ENCODE measurements at regions not wholly inside any gene's neighbourhood (a gene's known extent, or its start where the extent isn't known, plus 50 kb on each side); places are given as distances from the start of the nearest gene placed in this dataset.

DNA sequence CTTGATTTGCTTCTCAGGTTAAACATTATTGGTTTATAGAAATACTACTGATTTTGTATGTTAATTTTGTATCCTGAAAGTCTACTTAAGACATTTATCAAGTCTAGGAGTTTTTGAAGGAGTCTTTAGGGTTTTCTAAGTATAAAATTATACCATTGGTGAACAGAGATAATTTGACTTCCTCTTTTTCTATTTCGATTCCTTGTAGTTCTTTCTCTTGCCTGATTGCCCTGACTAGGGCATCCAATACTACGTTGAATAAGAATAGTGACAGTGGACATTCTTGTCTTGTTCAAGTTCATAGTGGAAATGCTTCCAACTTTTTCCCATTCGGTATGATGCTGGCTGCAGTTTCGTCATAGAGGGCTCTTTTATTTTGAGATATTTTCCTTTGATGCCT lies 807.5 kb upstream of the SLC10A2 start:
- ChIA-PET CTCF (no interaction called here), POLR2A (no interaction called here), RAD21 (ENCODE audit: low non-redundant PET in 1 of 2, low total read pairs in 2 of 2, uncharacterized antibody in 2 of 2, unreplicated experiment in 2 of 2) (no interaction called here)
- BruUV-seq (replicated peaks), result no TSS peak
- no peaks in the 10 kb centered on the region for H3K9me3 ChIP-seq (ENCODE audit: control insufficient read depth in 1 of 2, insufficient read depth in 1 of 2, low read depth in 1 of 2, low read length in 2 of 2)
- no peaks in the 10 kb centered on the region for H3K9me2 ChIP-seq (ENCODE audit: insufficient read depth)
- no peaks in the 10 kb centered on the region for H3K79me2 ChIP-seq (ENCODE audit: insufficient read depth, low read length)
- no peak overlapping the region for H3K4me2 ChIP-seq (ENCODE audit: low read length)
- H3K4me1 ChIP-seq (ENCODE audit: control insufficient read depth in 1 of 2, insufficient read depth in 2 of 2, low read length in 2 of 2), result no peaks in the 10 kb centered on the region
- TF ChIP-seq CEBPB (IDR thresholded peaks at IDR 0.05; ENCODE audit: low read depth) (no peak), EZH2phosphoT487 (IDR thresholded peaks at IDR 0.05; ENCODE audit: borderline replicate concordance) (no peak)
- intact Hi-C loops (cut with micrococcal nuclease), result no loop called here
- H4K20me1 ChIP-seq (ENCODE audit: insufficient read depth), result no peaks in the 10 kb centered on the region
- no peak overlapping the region for H3K9ac ChIP-seq (ENCODE audit: low read length)
- no peak for ATAC-seq
- no peaks in the 10 kb centered on the region for H3K27me3 ChIP-seq (ENCODE audit: insufficient read depth, low read length)
- H2AFZ ChIP-seq (ENCODE audit: low read depth, low read length, poor library complexity, severe bottlenecking), result no peak overlapping the region
- H3K4me3 ChIP-seq (replicated peaks in 1 of 2; ENCODE audit: low read depth in 1 of 2, low read length in 2 of 2), result no peak overlapping the region
- no peak for DNase-seq (ENCODE audit: low read depth, low spot score)
- no peaks in the 10 kb centered on the region for H3K36me3 ChIP-seq (ENCODE audit: control insufficient read depth in 1 of 2, insufficient read depth in 2 of 2, low read length in 2 of 2)
- H3K27ac ChIP-seq (ENCODE audit: low read depth, low read length), result no peak overlapping the region

DNA sequence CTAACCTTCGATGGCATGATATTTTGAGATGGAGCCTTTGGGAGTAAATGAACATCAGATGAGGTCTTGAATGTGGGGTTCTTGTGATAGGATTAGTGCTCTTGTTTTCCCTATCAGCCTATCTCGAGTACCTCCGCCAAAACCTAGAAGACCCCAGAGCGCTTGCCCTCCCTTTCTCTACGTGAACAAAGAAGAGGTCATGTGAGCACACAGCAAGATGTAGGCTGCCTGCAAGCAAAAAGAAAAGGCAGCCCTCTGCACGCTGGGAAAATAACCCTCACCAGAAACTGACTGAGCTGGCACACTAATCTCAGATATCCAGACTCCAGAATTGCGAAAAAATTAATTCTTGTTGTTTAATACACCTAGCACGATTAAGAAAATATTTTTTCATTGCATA lies 799.8 kb upstream of the SLC10A2 start:
- Histone ChIP-seq H4K20me1 (ENCODE audit: insufficient read depth) (no peaks in the 10 kb centered on the region), H3K4me1 (ENCODE audit: control insufficient read depth in 1 of 2, insufficient read depth in 2 of 2, low read length in 2 of 2) (no peaks in the 10 kb centered on the region), H3K9me3 (ENCODE audit: control insufficient read depth in 1 of 2, insufficient read depth in 1 of 2, low read depth in 1 of 2, low read length in 2 of 2) (no peaks in the 10 kb centered on the region), H2AFZ (ENCODE audit: low read depth, low read length, poor library complexity, severe bottlenecking) (no peak overlapping the region), H3K36me3 (ENCODE audit: control insufficient read depth in 1 of 2, insufficient read depth in 2 of 2, low read length in 2 of 2) (no peaks in the 10 kb centered on the region), H3K79me2 (ENCODE audit: insufficient read depth, low read length) (no peaks in the 10 kb centered on the region), H3K27ac (ENCODE audit: low read depth, low read length) (no peak overlapping the region), H3K9me2 (ENCODE audit: insufficient read depth) (no peaks in the 10 kb centered on the region), H3K4me3 (replicated peaks in 1 of 2; ENCODE audit: low read depth in 1 of 2, low read length in 2 of 2) (no peak overlapping the region), H3K27me3 (ENCODE audit: insufficient read depth, low read length) (no peaks in the 10 kb centered on the region), H3K4me2 (ENCODE audit: low read length) (no peak overlapping the region), H3K9ac (ENCODE audit: low read length) (no peak overlapping the region)
- ATAC-seq (no peak), DNase-seq (ENCODE audit: low read depth, low spot score) (no peak)
- ChIA-PET RAD21 (ENCODE audit: low non-redundant PET in 1 of 2, low total read pairs in 2 of 2, uncharacterized antibody in 2 of 2, unreplicated experiment in 2 of 2) (no interaction called here), CTCF (no interaction called here), POLR2A (no interaction called here)
- intact Hi-C loops (cut with micrococcal nuclease), result no loop called here
- BruUV-seq (replicated peaks), result no TSS peak
- TF ChIP-seq YY1 (IDR thresholded peaks at IDR 0.05; ENCODE audit: extremely low read depth, insufficient replicate concordance, low read depth, low read length) (no peak), ELF1 (IDR thresholded peaks at IDR 0.05; ENCODE audit: borderline replicate concordance, low read depth) (no peak), SIN3A (IDR thresholded peaks at IDR 0.05; ENCODE audit: low read depth) (no peak), EZH2phosphoT487 (IDR thresholded peaks at IDR 0.05; ENCODE audit: borderline replicate concordance) (no peak), EGR1 (IDR thresholded peaks at IDR 0.05; ENCODE audit: low read depth) (no peak), TCF7L2 (IDR thresholded peaks at IDR 0.05; ENCODE audit: borderline replicate concordance, extremely low read depth, insufficient read depth, insufficient read length) (no peak), FOSL1 (IDR thresholded peaks at IDR 0.05; ENCODE audit: low read depth) (no peak), SRF (IDR thresholded peaks at IDR 0.05; ENCODE audit: low read depth) (no peak), CEBPB (IDR thresholded peaks at IDR 0.05; ENCODE audit: low read depth) (no peak)
- TF ChIP-seq, protein P1, sequence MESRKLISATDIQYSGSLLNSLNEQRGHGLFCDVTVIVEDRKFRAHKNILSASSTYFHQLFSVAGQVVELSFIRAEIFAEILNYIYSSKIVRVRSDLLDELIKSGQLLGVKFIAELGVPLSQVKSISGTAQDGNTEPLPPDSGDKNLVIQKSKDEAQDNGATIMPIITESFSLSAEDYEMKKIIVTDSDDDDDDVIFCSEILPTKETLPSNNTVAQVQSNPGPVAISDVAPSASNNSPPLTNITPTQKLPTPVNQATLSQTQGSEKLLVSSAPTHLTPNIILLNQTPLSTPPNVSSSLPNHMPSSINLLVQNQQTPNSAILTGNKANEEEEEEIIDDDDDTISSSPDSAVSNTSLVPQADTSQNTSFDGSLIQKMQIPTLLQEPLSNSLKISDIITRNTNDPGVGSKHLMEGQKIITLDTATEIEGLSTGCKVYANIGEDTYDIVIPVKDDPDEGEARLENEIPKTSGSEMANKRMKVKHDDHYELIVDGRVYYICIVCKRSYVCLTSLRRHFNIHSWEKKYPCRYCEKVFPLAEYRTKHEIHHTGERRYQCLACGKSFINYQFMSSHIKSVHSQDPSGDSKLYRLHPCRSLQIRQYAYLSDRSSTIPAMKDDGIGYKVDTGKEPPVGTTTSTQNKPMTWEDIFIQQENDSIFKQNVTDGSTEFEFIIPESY (IDR thresholded peaks at IDR 0.05; ENCODE audit: extremely low read depth, insufficient replicate concordance, low read length), result no peak
- TF ChIP-seq, protein P2, sequence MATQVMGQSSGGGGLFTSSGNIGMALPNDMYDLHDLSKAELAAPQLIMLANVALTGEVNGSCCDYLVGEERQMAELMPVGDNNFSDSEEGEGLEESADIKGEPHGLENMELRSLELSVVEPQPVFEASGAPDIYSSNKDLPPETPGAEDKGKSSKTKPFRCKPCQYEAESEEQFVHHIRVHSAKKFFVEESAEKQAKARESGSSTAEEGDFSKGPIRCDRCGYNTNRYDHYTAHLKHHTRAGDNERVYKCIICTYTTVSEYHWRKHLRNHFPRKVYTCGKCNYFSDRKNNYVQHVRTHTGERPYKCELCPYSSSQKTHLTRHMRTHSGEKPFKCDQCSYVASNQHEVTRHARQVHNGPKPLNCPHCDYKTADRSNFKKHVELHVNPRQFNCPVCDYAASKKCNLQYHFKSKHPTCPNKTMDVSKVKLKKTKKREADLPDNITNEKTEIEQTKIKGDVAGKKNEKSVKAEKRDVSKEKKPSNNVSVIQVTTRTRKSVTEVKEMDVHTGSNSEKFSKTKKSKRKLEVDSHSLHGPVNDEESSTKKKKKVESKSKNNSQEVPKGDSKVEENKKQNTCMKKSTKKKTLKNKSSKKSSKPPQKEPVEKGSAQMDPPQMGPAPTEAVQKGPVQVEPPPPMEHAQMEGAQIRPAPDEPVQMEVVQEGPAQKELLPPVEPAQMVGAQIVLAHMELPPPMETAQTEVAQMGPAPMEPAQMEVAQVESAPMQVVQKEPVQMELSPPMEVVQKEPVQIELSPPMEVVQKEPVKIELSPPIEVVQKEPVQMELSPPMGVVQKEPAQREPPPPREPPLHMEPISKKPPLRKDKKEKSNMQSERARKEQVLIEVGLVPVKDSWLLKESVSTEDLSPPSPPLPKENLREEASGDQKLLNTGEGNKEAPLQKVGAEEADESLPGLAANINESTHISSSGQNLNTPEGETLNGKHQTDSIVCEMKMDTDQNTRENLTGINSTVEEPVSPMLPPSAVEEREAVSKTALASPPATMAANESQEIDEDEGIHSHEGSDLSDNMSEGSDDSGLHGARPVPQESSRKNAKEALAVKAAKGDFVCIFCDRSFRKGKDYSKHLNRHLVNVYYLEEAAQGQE (IDR thresholded peaks at IDR 0.05; ENCODE audit: low read depth), result no peak
- TF ChIP-seq, protein P3, sequence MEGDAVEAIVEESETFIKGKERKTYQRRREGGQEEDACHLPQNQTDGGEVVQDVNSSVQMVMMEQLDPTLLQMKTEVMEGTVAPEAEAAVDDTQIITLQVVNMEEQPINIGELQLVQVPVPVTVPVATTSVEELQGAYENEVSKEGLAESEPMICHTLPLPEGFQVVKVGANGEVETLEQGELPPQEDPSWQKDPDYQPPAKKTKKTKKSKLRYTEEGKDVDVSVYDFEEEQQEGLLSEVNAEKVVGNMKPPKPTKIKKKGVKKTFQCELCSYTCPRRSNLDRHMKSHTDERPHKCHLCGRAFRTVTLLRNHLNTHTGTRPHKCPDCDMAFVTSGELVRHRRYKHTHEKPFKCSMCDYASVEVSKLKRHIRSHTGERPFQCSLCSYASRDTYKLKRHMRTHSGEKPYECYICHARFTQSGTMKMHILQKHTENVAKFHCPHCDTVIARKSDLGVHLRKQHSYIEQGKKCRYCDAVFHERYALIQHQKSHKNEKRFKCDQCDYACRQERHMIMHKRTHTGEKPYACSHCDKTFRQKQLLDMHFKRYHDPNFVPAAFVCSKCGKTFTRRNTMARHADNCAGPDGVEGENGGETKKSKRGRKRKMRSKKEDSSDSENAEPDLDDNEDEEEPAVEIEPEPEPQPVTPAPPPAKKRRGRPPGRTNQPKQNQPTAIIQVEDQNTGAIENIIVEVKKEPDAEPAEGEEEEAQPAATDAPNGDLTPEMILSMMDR (IDR thresholded peaks at IDR 0.05 in 2 of 3, conservative IDR thresholded peaks at IDR 0.05 in 1 of 3; ENCODE audit: borderline replicate concordance in 1 of 3, insufficient read depth in 1 of 3, low read depth in 2 of 3, low read length in 2 of 3), result no peak
- TF ChIP-seq, protein P4, sequence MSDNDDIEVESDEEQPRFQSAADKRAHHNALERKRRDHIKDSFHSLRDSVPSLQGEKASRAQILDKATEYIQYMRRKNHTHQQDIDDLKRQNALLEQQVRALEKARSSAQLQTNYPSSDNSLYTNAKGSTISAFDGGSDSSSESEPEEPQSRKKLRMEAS (IDR thresholded peaks at IDR 0.05), result no peak

All from HCT116 (cell line).